Body of pancreas (tissue), 4 donors: ENCODE measurements at regions not wholly inside any gene's neighbourhood (a gene's known extent, or its start where the extent isn't known, plus 50 kb on each side); places are given as distances from the start of the nearest gene placed in this dataset.
"Not testable (repeated sequence)": the region's sequence is repeated elsewhere in the genome, so short reads cannot be mapped to it uniquely, and the experiment has no call there.

Source experiments
- POLR2A ChIP-seq, 3 donors: fragments of 450-650 bp; IDR thresholded peaks; one replicate each; pipeline ENCODE4 v1.6.1; 2016; ENCODE audit warnings: antibody characterized with exemption in 3 of 3, mild to moderate bottlenecking in 2 of 3
- TF ChIP-seq, protein P1 (sequence below), 7 experiments: fragments of 450-650 bp in 4 of 7; fragments of 200-600 bp in 3 of 7; sonication (generic) in 3 of 7; IDR thresholded peaks; one replicate each; pipeline ENCODE4 v1.5.1; 2016 to 2019; ENCODE audit warnings: antibody characterized with exemption in 7 of 7

GRCh38 chr21:9757572-9757971, 763.8 kb upstream of the TPTE start:
- TF ChIP-seq, protein P1, sequence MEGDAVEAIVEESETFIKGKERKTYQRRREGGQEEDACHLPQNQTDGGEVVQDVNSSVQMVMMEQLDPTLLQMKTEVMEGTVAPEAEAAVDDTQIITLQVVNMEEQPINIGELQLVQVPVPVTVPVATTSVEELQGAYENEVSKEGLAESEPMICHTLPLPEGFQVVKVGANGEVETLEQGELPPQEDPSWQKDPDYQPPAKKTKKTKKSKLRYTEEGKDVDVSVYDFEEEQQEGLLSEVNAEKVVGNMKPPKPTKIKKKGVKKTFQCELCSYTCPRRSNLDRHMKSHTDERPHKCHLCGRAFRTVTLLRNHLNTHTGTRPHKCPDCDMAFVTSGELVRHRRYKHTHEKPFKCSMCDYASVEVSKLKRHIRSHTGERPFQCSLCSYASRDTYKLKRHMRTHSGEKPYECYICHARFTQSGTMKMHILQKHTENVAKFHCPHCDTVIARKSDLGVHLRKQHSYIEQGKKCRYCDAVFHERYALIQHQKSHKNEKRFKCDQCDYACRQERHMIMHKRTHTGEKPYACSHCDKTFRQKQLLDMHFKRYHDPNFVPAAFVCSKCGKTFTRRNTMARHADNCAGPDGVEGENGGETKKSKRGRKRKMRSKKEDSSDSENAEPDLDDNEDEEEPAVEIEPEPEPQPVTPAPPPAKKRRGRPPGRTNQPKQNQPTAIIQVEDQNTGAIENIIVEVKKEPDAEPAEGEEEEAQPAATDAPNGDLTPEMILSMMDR (IDR thresholded peaks at IDR 0.05): not testable (repeated sequence)
- not testable (repeated sequence) for TF ChIP-seq POLR2A (IDR thresholded peaks at IDR 0.05)
